LoVo (cell line): ENCODE measurements at regions not wholly inside any gene's neighbourhood (a gene's known extent, or its start where the extent isn't known, plus 50 kb on each side); places are given as distances from the start of the nearest gene placed in this dataset.
A peak's percentile ranks its signal among the peaks of the same experiment; 100 is the strongest.

Experiments used
- DNase-seq: peaks from one replicate; pipeline ENCODE4 v3.0.0-alpha.2; 2016; ENCODE audit warnings: low spot score

DNA sequence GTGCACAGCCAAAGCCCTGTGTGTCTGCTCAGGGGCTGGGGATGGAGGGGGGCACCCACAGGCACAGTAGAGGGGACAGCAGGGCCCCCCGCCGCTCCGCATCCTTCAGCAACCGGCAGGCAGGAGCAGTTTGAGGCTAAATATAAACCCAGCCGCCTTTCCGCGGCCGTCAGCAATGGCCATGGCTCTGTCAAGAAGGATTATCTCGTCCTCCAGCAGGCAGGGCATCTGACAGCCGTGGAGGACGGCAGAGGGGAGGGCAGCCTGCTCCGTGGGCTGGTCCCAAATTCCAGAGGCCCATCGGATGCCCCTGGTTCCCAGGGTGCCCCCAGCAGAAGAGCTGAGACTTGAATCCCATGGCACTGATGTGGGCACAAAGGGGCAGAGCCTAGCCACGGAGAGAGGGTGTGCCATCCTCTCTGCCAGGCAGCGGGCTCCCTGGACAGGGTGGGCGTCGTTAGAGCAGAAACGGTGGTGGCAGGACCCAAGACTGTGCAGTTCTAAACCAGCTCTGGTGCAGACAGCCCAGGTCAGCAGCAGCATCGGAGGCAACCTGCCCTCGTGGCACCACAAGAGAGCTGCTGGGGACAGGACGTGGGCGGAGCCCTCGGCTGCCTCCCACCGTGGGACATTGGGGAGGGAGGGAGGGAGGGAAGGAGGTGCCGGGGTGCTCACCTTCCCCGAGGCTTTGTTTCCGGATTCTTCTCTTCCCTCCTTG, 198.8 kb upstream of the CIBAR2 start:
- DNase-seq = no peak

DNA sequence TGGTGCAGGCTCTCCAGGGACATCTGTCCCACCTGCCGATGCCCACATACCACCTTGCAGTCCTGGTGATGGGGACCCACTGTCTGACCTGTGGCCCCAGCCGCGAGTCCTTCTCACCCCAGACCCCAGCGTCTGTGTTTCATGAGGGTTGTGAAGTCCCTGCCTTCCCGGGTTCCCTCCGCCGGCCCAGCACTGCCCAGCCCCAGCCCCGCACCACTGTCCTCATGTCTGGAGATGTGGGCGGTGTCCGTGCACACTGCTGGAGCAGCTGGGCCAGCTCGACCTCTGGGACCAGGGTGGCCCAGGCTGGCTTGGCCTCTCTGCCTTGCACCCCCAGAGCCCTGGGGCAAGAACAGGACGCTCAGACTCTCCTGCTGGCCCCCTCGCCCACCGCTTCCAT, 199.5 kb upstream of the CIBAR2 start:
- no peak for DNase-seq

DNA sequence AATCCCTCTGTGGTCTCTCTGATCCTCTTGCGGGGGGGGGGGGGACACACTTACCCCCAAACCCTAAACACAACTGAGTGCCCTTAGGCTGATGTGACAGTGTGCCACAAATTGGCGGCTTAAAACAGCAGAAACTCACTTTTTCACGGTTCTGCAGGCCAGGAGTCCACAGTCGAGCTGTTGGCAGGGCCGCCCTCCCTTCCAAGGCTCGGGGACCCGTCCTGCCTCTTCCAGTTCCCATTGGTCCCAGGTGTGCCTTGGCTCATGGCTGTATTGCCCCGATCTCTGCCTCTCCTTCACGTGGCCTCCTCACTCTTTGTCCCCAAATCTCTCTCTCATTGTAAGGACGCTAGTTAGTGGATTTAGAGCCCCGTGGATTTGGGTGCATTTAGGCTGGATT, 199.9 kb upstream of the CIBAR2 start:
- no peak for DNase-seq

DNA sequence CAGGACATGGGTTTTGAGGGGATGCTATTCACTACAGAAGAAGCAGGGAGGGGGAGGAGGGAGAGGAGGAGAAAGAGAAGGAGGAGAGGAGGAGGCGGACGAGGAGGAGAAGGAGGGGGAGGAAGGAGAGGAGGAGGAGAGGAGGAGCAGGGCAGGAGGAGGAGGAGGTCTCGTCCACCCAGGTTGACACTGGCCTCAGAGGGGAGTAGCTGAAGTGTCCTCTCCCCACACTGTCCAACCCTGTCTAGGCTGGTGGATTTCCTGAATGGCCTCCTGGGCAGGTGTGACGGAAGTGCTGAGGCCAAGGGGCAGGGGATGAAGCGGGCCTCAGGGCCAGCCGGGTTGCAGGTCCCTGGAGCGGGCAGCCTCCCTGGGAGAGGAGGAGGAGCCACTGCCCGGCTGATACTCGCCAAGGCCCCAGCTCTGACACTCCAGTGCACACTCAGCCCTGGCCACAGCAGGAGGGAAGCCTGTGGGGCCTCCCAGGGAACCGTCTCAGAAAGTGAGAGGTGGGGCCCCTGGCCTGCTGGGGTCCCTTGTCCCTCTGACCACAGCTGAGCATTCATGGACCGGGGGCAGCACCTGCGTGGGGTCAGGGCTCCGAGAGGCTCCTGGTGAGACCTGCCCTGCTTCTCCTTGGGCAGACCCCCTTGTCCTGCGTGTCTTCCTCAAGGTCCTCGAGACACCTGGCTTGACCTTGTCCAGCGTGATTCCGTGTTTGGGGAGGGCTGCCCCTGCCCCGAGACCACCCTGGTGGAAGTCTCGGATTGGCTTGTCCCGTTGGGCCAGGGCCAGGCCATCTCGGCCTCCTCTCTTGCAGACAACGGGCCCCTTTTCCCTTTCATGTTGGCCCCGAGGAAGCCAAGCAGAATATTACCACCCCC, 200.6 kb upstream of the CIBAR2 start:
- DNase-seq = no peak

DNA sequence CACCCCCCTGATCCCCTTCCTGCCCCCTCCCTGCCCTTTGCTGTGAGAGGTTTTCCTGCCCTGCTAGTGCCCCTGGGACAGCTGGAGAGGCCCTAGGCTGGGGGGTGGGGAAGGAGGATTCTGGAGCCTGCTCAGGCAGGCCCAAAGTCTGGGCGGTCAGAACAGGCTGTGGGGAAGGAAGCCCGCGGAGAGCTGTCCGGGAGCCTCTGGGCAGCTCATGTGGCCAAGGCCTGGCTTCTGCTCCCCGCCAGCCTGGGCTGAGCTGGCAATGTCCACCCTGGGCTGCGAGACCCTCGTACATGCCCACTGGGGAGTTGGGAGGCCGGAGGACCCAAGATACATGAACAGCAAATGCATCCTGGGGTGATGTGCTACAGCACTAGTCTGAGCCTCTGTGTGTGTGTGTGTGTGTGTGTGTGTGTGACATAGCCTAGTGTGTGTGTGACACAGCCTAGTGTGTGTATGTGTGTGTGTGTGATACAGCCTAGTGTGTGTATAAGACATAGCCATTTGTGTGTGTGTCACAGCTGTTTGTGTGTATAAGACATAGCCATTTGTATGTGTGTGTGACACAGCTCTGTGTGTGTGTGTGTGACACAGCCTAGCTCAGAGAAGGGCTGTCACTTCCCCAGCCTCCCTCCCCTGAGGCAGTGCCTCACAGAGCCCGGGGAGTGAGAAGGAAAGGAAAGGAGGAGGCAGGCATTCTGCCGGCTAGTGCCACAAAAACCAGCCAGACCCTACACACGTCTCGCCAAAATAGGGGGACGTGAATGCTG, 201.4 kb upstream of the CIBAR2 start:
- DNase-seq = no peak

DNA sequence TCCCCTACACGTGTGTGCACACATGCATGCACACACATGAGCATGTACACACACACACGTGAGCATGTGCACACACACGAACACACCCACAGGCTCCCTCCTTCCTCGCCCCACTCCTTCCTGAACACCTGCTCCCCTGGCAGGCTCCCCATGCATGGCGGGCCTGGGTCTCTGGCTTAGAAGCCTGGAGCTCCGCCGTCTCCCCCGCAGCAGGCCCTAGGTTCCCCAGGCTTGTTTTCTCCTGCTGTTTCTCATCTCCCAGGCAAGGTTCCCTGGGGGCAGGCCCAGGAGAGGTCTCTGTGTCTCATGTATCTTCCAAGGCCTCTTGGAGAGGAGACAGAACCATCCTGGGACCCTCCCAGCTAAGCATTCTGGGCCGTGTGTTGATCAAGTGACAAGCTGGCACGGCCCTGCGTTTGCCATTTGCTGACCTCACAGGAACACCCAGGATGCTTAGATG, 202.3 kb upstream of the CIBAR2 start:
- DNase-seq = no peak

DNA sequence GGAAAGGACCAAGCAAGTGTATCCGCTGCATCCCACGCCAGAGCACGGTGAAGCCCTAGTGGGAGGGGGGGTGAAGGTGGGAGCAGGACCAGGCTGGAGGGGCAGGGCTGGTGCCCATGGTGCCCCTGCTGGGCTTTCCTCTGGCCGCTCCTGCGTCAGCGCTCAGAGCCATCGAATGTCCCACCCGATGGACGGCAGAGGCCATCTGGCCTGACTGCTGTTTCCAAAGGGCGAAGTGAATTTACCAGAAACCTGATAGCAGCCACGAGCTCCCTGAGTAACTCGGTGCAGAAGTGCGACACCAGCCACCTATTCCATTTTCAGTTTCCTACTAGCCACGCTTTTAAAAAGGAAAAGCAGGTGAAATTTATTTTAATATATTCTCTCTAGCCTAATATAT, 203.6 kb upstream of the CIBAR2 start:
- no peak for DNase-seq

DNA sequence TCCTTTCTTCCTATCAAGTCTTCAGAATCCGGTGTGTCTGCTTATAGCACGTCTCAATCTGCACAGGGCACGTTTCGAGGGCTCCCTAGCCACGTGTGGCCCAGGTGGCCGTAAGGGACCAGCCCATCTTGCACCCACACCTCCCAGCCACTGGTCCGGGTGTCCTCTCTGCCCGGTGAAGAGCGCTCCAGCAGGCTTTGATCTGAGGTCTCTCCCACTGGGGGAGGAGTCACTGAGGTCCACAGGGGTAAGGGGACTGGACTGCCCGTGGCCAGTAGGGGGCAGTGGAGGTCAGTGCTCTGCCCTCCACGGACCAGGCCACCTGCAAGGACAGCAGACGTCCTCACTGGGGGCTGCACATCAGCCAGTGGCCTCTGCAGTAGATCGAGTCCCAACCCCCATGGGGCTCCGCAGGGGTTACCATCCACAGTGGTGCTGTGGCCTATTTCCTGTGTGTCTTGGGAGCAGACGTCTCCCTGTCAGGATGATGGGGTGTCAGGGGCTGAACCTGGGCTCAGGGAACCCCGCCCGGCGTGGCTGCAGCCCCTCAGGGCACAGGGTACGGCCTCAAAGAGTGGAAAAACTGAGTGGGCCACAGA, 204.1 kb upstream of the CIBAR2 start:
- DNase-seq = peak; percentile 38

DNA sequence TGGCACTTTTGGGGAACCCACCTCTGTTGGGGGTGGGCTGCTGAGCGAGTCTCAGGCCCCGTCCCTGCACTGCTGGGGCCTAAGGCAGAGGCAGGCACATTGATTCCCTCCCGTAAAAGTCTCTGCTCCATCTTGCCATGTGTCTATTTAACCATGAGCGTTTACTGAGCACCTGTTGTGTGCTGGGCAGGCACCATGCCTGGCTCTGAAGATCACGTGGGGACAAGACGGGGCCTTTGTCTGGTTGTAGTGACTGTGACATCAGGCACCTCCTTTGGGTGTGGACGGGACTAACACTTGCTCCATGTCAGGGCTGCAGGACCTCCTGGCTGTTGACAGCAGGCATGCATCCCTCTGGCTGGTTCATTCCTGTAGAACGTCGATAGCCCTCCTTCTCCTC, 204.7 kb upstream of the CIBAR2 start:
- DNase-seq = no peak

DNA sequence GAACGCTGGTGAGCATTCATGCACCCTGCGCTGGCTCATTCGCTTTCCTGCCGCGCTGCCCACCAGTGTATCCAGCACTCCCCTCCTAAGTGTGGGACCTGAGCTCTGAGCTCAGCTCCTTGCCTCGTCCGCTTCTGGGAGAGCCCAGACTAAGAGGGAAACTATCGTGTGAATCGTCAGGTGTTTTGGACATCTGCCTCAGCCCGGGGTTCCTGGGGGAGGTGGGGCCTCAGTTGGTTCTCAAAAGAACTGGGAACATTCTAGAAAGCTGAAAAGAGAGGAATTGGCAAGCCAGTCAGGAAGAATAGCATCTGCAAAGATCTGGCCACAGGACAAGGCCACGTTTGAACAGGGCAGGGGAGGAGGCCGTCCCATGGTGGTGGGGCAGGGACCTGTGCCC, 205.4 kb upstream of the CIBAR2 start:
- DNase-seq = no peak

DNA sequence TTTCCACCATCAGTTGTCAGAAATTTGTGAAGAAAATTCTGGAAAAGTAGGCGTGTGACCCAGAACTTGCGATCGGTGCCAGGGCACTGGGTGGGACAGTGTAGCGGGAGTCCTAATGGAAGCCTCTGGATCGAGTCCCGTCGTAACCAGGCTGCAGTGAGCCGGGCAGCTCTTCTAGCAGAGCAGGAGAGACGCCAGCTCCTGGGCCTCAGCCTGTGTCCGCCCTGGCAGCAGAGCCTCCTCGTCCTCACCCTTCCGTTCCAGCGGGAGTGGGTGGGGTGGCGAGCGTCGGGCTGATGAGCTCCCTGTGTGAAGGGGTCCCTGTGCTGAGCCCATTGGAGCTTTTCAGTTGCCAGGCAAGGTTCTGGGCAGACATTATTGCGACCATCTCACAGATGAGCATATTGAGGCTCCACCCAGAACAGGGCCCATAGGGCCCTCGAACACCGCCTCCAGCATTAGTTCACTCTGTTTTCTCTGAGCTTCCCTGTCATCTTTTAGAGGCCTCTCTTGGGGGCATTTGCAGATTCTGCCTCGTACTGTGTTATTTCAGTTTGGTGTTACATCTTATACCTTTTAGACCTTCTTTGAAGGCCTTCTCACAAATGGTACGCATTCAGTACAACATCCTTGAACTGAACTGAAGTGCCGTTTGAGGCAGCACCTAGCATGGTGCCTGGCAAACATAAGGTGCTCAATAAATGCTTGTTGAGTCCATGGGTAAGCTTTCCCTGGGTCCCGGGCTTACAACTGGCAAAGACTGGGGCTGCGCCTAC, 207.1 kb upstream of the CIBAR2 start:
- no peak for DNase-seq

DNA sequence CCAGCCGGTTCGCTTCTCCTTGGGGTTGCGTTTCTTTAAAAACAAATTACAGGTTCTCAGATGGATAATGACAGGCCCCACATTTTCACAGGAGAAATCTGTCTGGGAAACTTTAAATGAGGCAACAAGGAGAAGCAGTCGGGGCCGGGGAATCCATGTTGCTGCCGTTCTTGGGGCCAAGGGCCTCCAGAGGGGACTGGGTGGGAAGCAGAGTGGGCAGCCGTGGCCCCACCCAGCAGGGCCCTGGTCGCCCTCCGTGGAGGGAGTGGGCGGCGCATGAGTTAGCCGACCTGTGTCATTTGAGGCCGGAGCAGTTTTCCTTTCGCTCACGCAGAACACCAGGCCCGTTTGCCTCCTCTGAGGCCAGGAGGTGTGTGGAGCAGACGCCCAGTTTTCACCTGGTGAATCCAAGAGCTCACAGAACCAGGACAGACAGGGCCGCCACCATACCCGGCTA, 207.7 kb upstream of the CIBAR2 start:
- no peak for DNase-seq

DNA sequence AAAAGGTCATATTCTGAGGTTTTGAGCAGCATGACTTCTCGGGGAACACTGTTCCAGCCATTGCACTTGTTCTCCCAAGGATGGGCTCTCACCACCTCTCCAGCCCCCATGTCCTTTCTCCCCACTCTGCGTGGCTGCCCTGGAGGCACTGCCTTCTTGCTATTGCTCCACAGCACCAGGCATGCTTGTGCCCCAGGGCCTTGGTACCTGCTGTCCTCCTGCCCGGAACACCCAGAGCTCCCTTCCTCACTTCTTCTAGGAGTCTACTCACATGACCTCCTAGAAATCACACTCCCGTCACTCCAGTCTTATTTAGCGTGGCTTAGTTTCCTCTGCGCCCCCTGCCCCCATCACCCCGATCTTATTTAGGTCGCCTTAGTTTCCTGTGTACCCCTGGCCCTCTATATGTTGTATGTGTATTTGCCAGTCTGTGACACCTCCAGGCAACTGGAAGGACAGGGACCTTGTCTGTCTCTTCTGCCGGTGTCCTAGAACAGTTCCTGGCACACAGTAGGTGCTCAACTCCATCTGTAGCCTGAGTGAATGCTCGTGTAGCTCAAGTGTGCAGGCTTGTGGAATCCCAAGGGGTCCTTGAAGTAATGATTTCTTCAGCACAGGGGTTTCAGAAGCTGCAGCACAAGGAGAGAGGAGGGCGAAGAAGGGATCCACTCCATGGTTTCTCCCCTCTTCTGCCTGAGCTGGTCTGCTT, 208.6 kb upstream of the CIBAR2 start:
- DNase-seq = no peak

DNA sequence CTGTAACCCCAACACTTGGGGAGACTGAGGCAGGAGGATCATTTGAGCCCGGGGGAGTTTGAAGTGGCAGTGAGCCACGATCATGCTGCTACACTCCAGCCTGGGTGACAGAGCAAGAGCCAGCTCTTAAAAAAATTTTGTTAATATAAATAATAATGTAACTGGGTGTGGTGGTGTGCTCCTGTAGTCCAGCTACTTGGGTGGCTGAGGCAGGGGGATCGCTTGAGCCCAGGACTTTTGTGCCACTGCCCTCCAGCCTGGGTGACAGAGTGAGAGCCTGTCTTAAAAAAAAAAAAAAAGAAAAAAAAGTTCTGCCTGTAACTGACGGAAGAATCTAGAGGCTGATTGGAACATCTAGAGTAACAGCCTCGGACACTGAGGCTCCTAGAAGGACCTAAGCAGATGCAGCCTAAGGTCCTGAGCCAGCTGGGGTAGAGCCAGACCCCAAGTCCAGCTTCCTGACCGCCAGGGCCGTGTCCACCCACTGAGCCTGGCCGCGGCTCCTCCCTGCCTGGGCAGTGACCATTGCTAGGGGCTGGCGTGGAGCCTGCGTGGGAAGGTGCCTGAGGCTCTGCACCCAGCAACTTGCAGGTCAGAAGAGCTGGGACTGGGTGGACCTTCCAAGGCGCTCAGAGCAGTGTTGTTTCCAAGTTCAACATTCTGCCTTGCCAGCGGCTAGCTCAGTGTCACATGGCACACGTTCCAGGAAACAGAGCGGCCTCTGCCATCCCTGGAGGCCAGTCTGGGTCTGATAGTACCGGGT, 209.4 kb upstream of the CIBAR2 start:
- no peak for DNase-seq

DNA sequence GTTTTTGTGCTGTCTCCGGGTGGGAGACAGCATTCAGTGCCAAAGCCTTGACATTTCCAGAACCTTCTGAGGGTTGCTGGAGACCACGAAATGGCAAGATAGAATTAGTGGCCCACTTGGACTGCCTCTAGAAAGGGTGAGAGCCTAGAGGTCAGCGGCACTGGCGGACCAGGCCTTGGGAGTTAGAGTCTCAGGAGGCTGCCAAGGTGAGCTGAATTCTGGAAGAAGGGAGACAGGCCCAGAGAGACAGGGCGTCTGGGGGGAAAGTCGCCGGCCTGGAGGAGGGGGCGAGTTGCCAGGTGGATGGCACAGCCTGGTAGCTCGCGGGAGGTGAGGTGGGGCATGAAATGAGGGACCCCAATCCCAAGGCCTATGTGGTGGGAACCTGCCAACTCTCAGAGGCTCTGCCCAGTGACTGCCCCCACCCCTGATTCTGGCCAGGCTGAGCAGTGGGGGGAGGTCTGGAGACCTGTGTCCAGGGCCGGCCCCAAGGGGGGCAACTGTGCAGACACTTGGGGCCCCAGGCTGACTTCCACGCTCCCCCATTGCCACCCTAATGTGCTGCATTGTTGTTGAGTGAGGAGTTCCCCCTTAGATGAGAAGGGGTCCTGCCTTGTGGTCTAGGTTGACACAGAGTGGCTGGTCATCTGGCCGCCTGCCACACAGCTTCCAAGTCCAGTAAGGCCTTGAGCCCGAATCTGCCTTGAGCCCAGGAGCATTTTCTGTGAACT, 211.1 kb upstream of the CIBAR2 start:
- no peak for DNase-seq

DNA sequence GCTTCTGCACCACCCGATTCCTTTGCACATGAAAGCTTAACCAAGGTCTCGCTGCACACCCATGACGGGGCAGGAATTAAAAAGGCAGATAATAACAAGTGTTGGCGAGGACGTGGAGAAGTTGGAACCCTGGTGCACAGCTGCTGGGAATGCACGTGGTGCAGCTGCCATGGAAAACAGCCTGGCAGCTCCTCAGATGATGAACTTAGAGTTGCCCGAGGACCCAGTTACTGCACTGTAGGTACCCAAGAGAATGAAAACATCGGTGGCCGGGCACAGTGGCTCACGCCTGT, 211.6 kb upstream of the CIBAR2 start:
- DNase-seq = no peak

DNA sequence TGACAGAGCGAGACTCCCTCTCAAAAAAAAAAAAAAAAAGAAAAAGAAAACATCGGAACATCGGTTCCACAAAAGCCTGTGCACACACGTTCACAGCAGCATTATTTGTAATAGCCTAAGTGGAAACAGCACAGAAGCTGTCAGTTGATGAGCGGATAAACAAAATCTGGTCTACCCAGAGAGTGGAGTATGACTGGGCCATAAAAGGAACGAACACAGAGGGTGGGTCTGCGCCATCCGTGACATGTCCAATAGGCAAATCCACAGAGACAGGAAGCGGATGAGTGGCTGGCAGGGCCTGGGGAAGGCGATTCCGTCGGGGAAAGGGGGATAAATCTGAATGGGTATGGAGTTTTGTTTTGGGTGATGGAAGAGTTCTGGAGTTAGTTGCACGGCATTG, 212.2 kb upstream of the CIBAR2 start:
- DNase-seq = no peak

DNA sequence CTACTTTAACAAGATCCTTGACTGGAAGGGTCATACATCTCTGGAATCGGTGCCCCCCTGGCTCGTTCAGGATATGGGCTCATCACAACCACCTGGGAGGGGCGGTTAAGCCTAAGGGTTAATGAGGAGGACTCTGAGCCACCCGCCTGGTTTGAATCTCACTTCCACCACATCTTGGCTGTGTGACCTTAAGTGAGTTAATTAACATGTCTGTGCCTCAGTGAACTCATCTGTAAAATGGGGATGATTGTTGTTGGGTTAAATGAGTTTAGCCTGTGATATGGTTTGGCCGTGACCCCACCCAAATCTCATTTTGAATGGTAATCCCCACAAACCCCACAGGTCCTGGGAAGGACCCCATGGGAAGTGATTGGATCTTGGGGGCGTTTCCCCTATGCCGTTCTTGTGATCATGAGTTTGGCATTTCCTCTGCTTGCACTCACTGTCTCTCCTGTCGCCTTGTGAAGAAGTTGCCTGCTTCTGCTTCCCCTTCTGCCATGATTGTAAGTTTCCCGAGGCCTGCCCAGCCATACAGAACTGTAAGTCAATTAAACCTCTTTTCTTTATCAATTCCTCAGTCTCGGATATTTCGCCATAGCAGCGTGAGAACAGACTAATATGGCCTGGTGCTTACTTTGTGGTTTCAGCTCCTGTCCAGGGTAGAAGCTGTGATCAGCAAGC, 214.0 kb upstream of the CIBAR2 start:
- no peak for DNase-seq

DNA sequence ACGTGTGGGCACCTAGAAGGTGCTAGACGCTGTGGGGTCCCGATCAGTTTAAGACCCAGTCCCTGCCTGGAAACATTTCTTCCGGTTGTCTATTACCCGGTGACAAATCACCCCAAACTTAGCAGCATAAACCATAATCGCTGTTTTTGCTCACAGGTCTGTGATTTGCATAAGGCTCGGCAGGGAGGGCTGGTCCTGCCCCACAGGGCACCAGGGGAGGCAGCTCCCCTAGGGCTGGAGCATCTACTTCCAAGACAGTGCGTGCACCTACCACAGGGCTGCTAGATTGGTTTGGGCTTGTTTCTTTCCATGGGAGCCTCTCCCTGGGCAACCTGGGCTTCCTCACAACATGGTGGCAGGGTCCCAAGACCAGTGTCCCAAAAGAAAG, 214.5 kb upstream of the CIBAR2 start:
- DNase-seq = no peak
